ENCODE measurements at regions not wholly inside any gene's neighbourhood (a gene's known extent, or its start where the extent isn't known, plus 50 kb on each side); places are given as distances from the start of the nearest gene placed in this dataset.

DNA sequence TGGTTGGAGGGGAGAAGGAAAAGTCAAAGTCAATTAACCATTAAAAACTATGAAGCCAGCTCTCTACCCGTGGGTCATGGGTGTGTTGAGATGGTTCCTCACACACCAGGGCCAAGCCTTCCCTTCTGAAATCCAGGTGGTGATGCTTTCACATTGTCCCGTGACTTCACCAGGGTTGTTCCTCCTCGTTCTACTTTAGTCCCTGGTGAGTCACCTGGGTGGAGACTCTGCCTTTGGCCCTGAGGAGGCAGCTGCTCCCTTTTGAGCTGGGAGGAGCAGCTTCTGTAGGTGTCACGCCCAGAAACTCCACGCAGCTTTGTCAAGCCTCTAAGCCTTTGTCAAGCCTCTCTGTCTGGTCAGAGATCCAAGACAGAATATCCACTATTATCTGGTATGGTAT lies 348.3 kb downstream of the BMP4 start:
- Mint-ChIP-seq H3K27me3 (no peaks in the 10 kb centered on the region), H3K36me3 (ENCODE audit: low read depth) (no peaks in the 10 kb centered on the region), H3K27ac (no peak overlapping the region), H3K4me1 (ENCODE audit: low read depth) (no peaks in the 10 kb centered on the region), H3K9me3 (peaks cover 10% of the 10 kb centered on the region), H3K4me3 (no peak overlapping the region)
- intact Hi-C loops (cut with micrococcal nuclease): no loop called here

DNA sequence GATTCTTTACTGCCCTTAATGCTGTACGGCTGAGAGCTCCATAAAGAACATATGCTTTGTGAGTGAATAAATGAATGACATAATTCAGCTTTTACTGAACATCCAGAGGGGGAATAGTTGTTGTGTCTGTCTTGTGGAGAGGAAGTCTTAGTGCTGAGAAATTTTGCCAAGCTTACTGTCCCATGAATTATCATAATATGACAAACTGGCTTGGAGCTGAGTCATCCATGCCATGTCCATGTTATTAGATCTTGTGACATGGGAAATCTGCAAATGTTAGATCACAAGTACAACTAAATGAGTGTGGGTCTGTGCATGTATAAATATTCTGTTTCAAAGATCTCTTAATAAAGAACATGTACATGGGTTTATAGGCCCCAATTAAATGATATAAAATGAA lies 350.4 kb downstream of the BMP4 start:
- no peaks in the 10 kb centered on the region for H3K36me3 Mint-ChIP-seq (ENCODE audit: low read depth)
- no peak overlapping the region for H3K4me3 Mint-ChIP-seq
- H3K27me3 Mint-ChIP-seq: no peaks in the 10 kb centered on the region
- no peaks in the 10 kb centered on the region for H3K4me1 Mint-ChIP-seq (ENCODE audit: low read depth)
- H3K27ac Mint-ChIP-seq: no peak overlapping the region
- H3K9me3 Mint-ChIP-seq: no peaks in the 10 kb centered on the region
- intact Hi-C loops (cut with micrococcal nuclease): no loop called here

DNA sequence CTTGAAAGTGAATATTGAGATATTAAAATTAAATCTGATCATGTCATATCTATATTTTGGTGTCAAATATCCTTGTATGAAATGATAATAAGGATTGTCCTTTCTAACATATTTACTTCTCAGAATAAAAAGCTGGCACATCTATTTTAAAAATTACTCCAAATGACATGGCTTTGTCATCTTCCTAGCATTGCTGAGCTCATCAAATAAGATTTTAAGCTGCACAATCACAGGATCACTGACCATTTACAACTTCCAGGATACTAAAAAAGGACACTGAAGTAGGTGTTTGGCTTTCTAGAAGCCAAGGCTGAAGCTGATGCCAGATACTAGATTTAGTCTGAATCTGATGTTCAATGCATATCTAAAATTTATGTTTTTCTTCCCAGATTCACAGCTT lies 351.1 kb downstream of the BMP4 start:
- H3K27ac Mint-ChIP-seq: no peak overlapping the region
- no peaks in the 10 kb centered on the region for H3K27me3 Mint-ChIP-seq
- intact Hi-C loops (cut with micrococcal nuclease): no loop called here
- no peak overlapping the region for H3K4me3 Mint-ChIP-seq
- no peaks in the 10 kb centered on the region for H3K9me3 Mint-ChIP-seq
- H3K36me3 Mint-ChIP-seq (ENCODE audit: low read depth): no peaks in the 10 kb centered on the region
- no peaks in the 10 kb centered on the region for H3K4me1 Mint-ChIP-seq (ENCODE audit: low read depth)

DNA sequence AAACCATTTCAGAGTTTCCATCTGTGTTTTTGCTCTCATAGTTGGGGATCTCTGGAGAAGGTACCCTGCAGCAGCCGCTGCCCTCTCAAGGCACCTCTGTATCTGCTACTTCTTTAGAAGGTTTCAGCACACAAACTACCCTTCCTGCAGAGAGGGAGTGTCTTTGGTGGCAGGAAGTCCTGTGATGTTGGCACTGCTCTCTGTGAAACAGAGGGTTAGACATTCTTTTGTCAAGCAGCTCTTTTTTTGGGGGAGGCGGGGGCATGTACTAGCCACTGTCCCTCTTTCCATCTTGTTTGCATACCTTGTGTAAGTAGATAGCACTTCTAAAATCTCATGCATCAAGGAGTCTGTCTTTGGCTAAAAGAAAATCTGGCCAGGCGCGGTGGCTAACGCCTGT lies 352.6 kb downstream of the BMP4 start:
- Mint-ChIP-seq H3K4me1 (ENCODE audit: low read depth) (no peaks in the 10 kb centered on the region), H3K36me3 (ENCODE audit: low read depth) (no peaks in the 10 kb centered on the region)

GRCh38 chr14:53601409-53601808 lies 355.2 kb downstream of the BMP4 start:
- intact Hi-C loops (cut with micrococcal nuclease): no loop called here
- Mint-ChIP-seq H3K9me3 (no peaks in the 10 kb centered on the region), H3K27ac (no peak overlapping the region), H3K36me3 (ENCODE audit: low read depth) (no peaks in the 10 kb centered on the region), H3K4me1 (ENCODE audit: low read depth) (no peaks in the 10 kb centered on the region), H3K27me3 (no peaks in the 10 kb centered on the region), H3K4me3 (no peak overlapping the region)

More for the DNA sequence above, 352.6 kb downstream of the BMP4 start:
- Mint-ChIP-seq H3K27me3 (no peaks in the 10 kb centered on the region), H3K27ac (no peak overlapping the region), H3K9me3 (no peaks in the 10 kb centered on the region), H3K4me3 (no peak overlapping the region)
- intact Hi-C loops (cut with micrococcal nuclease): no loop called here

DNA sequence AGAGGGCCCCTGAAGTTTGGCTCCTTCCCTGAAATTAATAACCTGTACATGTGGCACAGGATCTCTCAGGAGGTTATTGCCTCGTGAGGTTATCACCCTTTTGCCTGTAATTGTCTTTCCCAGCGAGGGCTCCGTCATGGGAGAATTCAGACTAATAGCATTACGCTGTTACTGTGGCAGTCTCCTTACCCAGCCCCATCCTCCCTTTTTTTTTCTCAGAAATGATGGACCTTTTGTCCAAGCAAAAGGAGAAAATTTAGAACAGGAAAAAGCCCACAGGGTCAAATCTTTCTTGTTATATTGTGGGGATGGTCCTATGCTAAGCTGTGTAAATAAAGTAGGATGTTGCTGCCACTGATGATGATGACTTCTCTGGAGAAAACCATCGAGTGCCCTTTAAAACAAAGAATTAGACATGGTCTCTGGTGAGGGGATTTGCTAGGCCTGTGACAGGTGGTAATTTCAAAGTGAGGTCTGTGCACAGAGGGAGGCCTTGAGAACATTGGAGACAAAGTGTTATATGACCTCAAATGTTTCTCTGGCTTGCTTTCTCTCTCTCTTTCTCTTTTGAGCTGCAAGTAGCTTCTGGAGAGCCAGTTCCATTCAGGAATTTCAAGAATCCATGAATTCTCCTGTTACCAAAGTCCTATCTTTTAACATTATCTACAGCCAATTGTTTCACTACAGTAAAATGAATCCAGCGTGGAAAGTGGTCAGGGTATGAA lies 357.2 kb downstream of the BMP4 start:
- Mint-ChIP-seq H3K9me3 (no peaks in the 10 kb centered on the region), H3K4me3 (no peak overlapping the region), H3K27me3 (no peaks in the 10 kb centered on the region), H3K4me1 (ENCODE audit: low read depth) (no peaks in the 10 kb centered on the region), H3K36me3 (ENCODE audit: low read depth) (no peaks in the 10 kb centered on the region), H3K27ac (no peak overlapping the region)
- intact Hi-C loops (cut with micrococcal nuclease): no loop called here

- no peaks in the 10 kb centered on the region for H3K4me1 Mint-ChIP-seq (ENCODE audit: low read depth)
- H3K36me3 Mint-ChIP-seq (ENCODE audit: low read depth): no peaks in the 10 kb centered on the region
- intact Hi-C loops (cut with micrococcal nuclease): no loop called here
- no peaks in the 10 kb centered on the region for H3K9me3 Mint-ChIP-seq
- H3K27me3 Mint-ChIP-seq: no peaks in the 10 kb centered on the region
- H3K27ac Mint-ChIP-seq: no peak overlapping the region
- H3K4me3 Mint-ChIP-seq: no peak overlapping the region
These were observed 359.6 kb downstream of the BMP4 start for GRCh38 chr14:53596853-53597525.

- H3K36me3 Mint-ChIP-seq (ENCODE audit: low read depth): no peaks in the 10 kb centered on the region
- H3K4me3 Mint-ChIP-seq: no peak overlapping the region
- H3K27me3 Mint-ChIP-seq: no peaks in the 10 kb centered on the region
- no peaks in the 10 kb centered on the region for H3K4me1 Mint-ChIP-seq (ENCODE audit: low read depth)
- no peaks in the 10 kb centered on the region for H3K9me3 Mint-ChIP-seq
- intact Hi-C loops (cut with micrococcal nuclease): no loop called here
- no peak overlapping the region for H3K27ac Mint-ChIP-seq
These were observed 364.8 kb downstream of the BMP4 start for GRCh38 chr14:53591816-53592215.

DNA sequence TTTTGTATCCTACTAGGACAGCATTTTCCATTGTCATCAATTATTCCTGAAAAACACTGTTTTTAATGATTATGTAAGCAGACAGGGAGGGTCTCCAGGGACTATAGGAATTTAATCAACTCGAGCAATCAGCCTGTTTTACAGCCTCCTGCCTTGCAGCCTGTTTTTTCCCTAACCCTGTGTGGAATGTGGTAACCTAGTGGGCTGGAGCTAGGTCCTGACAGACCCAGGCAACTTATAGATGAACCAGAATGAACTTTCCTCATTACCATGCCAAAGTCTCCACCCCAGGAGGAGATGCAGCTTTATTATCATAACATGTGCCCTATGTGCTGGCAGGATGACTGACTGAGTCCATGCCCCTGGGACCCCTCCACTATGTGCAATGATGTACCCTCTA lies 375.1 kb downstream of the BMP4 start:
- Mint-ChIP-seq H3K27me3 (no peaks in the 10 kb centered on the region), H3K4me1 (ENCODE audit: low read depth) (no peaks in the 10 kb centered on the region), H3K4me3 (no peak overlapping the region), H3K9me3 (no peaks in the 10 kb centered on the region), H3K27ac (no peak overlapping the region), H3K36me3 (ENCODE audit: low read depth) (no peaks in the 10 kb centered on the region)
- intact Hi-C loops (cut with micrococcal nuclease): no loop called here

- peaks cover 5% of the 10 kb centered on the region for H3K27me3 Mint-ChIP-seq
- no peak overlapping the region for H3K27ac Mint-ChIP-seq
- H3K4me3 Mint-ChIP-seq: no peak overlapping the region
- H3K4me1 Mint-ChIP-seq (ENCODE audit: low read depth): no peaks in the 10 kb centered on the region
- intact Hi-C loops (cut with micrococcal nuclease): no loop called here
- H3K9me3 Mint-ChIP-seq: peaks cover 15% of the 10 kb centered on the region
- no peaks in the 10 kb centered on the region for H3K36me3 Mint-ChIP-seq (ENCODE audit: low read depth)
These were observed 384.8 kb downstream of the BMP4 start for GRCh38 chr14:53571641-53572328.

DNA sequence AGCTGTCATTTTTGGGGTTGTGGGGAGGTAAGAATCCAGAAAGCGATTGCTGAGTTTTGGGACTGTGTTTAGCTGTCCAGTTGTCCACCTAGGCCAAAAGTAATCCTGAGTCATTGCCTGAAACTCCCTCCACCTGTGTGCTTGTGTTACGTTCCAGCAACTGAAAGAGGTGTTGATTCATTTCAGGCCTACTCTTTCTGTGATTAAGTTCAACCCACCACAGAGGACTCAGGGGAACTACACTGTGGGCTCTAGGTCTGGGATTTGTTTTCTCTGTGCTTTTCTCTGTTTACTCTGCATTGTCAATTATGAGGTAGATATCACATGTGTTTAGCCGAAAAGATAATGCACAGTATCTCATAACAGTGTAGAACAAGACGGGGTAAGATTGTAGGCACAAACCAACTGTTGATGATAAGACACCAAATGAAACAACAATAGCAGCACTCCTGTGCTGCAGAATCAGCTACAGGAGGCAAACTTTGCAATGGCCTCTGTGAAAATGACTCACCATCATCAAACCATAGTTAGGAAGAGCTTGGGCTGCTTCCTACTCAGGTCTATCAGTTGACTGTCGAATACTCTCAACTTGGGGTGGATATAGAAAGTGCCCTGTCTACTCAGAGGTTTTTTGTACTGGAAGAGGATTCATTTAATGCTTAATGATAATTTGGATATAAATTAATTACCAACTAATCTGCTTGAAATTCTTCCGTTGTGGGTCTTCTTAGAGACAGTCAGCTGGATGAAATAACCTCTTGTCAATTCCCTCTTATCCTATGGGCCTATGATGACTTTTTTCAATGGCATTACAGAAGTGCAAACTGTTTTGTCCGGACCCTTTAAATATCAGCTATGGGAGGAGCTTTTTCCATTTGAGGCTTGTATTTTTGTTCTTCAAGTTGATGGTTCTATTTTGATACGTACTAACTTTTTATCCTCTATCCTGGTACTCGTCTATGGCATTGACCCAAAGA lies 385.9 kb downstream of the BMP4 start:
- Mint-ChIP-seq H3K27me3 (peaks cover 5% of the 10 kb centered on the region), H3K4me3 (no peak overlapping the region), H3K27ac (no peak overlapping the region), H3K36me3 (ENCODE audit: low read depth) (no peaks in the 10 kb centered on the region), H3K9me3 (peaks cover 15% of the 10 kb centered on the region), H3K4me1 (ENCODE audit: low read depth) (no peaks in the 10 kb centered on the region)
- intact Hi-C loops (cut with micrococcal nuclease): no loop called here

DNA sequence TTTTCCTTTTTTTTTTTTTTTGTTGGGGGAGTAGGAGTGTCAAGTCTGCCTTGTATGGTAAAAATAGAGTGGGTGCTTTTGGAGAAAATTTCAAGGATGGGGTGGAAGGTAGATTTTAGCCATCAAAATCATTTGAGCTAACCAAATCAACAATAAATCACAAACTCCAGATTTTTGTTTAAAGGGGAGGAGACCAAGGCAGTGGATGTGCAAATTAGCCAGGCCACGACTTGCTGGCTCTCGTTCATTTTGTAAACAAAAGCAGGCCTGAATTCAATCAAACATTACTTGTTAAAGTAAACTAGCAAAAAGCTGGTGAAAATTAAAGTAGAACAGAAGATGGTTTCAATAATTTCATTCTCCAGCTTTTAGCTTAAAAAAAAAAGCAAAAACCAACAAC lies 387.2 kb downstream of the BMP4 start:
- H3K4me3 Mint-ChIP-seq: no peak overlapping the region
- no peaks in the 10 kb centered on the region for H3K36me3 Mint-ChIP-seq (ENCODE audit: low read depth)
- no peak overlapping the region for H3K27ac Mint-ChIP-seq
- intact Hi-C loops (cut with micrococcal nuclease): no loop called here
- H3K4me1 Mint-ChIP-seq (ENCODE audit: low read depth): no peaks in the 10 kb centered on the region
- H3K9me3 Mint-ChIP-seq: peaks cover 15% of the 10 kb centered on the region
- peaks cover 5% of the 10 kb centered on the region for H3K27me3 Mint-ChIP-seq

DNA sequence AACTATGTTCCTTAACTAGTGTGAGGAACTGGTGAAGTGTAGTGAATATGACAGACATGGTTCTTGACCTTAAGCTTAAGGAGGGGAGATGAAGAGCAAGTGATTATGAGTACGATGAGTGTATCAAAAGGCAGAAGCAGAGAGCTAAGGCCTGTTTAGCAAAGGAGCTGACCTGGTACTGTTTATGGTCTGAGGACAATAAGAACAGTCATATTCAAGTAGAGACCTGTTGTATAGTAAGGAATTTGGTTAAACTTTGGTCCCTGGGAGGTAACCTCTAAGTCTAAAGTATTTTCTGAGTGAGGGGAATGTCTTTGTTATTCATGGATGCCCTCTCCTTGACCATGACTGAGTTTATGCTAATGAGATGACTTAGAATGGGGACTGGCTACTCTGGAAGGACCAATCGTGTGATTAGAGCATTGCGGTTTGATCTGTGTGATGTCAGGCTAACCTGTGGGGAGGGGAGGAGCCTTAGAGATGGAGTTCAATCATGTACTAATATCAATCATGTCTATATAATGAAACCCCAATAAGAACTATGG lies 389.3 kb downstream of the BMP4 start:
- Mint-ChIP-seq H3K27ac (no peak overlapping the region), H3K27me3 (peaks cover 5% of the 10 kb centered on the region), H3K4me3 (no peak overlapping the region), H3K4me1 (ENCODE audit: low read depth) (no peaks in the 10 kb centered on the region), H3K9me3 (peaks cover 19% of the 10 kb centered on the region), H3K36me3 (ENCODE audit: low read depth) (no peaks in the 10 kb centered on the region)
- intact Hi-C loops (cut with micrococcal nuclease): no loop called here

Measured in dendritic cell treated with granulocyte-macrophage colony-stimulating factor and Interleukin-4, amounts not matched to agents 40 ng/mL and 50 ng/mL, for 4 days (primary cell).